Central memory CD8-positive, alpha-beta T cell (primary cell): ENCODE measurements at regions not wholly inside any gene's neighbourhood (a gene's known extent, or its start where the extent isn't known, plus 50 kb on each side); places are given as distances from the start of the nearest gene placed in this dataset.

ENCODE experiments used
- ATAC-seq: fragments of 150-1000 bp; cut with Tn5 transposase; replicated peaks from 2 replicates; pipeline ENCODE4 v1.10.0; 2022; ENCODE audit warnings: mild to moderate bottlenecking, moderate FRiP score, moderate number of reproducible peaks; ENCODE audit not compliant: poor library complexity, severe bottlenecking; ENCODE audit errors: extremely low read depth
- DNase-seq, 2 donors: peaks; one replicate each; pipeline ENCODE4 v3.0.0; 2021; ENCODE audit warnings: low spot score in 2 of 2
- H3K27ac Mint-ChIP-seq: one replicate; pipeline ENCODE4 v1.8.0; 2022; ENCODE audit warnings: low read depth, mild to moderate bottlenecking, moderate library complexity, mixed read lengths
- H3K27me3 Mint-ChIP-seq: one replicate; pipeline ENCODE4 v1.8.0; 2022; ENCODE audit warnings: mixed read lengths
- H3K36me3 Mint-ChIP-seq: one replicate; pipeline ENCODE4 v1.8.0; 2022; ENCODE audit warnings: mild to moderate bottlenecking, moderate library complexity, mixed read lengths; ENCODE audit not compliant: insufficient read depth
- H3K4me1 Mint-ChIP-seq: one replicate; pipeline ENCODE4 v1.8.0; 2022; ENCODE audit warnings: mixed read lengths
- H3K4me3 Mint-ChIP-seq: one replicate; pipeline ENCODE4 v1.8.0; 2022; ENCODE audit warnings: mild to moderate bottlenecking, moderate library complexity, mixed read lengths
- H3K9me3 Mint-ChIP-seq: one replicate; pipeline ENCODE4 v1.8.0; 2022; ENCODE audit warnings: mixed read lengths

DNA sequence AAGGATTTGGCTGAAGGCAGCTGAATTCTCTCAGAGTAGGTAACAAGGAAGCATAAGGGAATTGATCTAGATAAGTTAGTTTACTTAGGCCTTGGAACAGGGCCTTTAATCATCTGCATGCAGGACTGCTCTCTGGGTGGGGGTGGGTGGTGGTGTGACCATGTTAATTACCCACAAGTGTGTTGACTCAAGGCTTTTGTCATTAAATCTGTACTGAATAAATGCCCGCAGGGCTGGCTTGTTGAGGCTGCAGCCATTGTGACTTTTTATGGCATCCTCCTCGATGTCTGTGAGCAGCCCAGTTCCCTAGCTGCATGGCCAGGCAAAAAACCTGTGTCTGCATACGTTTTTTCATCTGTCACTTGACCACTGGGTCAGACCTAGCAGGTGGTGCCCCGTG, 63.5 kb upstream of the ASCC3 start:
- Mint-ChIP-seq H3K4me3 (no peak overlapping the region), H3K36me3 (no peaks in the 10 kb centered on the region), H3K27ac (no peak overlapping the region), H3K4me1 (no peaks in the 10 kb centered on the region), H3K27me3 (peaks cover 8% of the 10 kb centered on the region), H3K9me3 (peaks cover 12% of the 10 kb centered on the region)
- DNase-seq: no peak
- no peak for ATAC-seq

DNA sequence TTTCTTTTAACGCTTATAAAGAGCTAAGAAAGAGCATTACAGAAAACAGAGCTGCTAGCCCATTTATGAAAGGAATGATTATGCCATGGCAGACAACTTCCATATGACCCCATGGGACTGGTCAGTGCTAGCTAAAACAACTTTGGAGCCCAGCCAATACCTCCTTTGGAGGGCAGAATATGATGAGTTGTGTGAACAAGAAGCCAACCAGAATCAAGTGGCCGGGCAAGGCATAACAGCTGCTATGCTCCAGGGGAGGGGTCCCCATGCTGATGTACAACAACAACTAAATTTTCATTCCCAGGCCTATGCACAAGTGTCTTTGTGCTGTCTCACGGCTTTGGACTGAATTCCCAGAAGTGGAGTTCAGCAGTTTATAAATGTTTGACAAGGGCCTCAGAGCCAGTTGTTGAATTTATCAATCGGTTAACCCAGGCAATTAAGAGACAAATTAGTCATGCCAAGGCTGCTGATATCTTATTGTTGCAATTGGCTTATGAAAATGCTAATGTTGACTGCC, 65.0 kb upstream of the ASCC3 start:
- H3K36me3 Mint-ChIP-seq: no peaks in the 10 kb centered on the region
- H3K9me3 Mint-ChIP-seq: peaks cover 13% of the 10 kb centered on the region
- H3K27ac Mint-ChIP-seq: no peak overlapping the region
- no peak overlapping the region for H3K4me3 Mint-ChIP-seq
- no peaks in the 10 kb centered on the region for H3K4me1 Mint-ChIP-seq
- H3K27me3 Mint-ChIP-seq: peaks cover 8% of the 10 kb centered on the region
- DNase-seq (no peak), ATAC-seq (no peak)

DNA sequence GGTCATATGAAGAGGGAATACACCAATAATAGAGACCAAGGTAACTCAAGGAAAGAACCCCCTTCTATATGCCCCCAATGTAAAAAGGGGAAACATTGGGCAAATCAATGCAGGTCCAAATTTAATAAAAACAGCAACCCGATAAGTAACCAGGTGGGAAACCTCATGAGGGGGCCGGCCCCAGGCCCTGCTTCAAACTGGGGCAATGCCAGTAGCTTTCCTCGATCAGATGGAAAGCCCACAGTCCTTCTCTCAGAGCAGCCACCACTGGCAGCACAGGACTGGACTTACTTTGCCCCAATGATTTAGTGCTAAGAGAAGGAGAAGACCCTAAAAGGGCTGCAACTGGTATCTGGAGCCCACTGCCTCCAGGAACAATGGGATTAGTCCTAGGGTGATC, 65.6 kb upstream of the ASCC3 start:
- Mint-ChIP-seq H3K9me3 (peaks cover 13% of the 10 kb centered on the region), H3K27me3 (peaks cover 8% of the 10 kb centered on the region), H3K27ac (no peak overlapping the region), H3K36me3 (no peaks in the 10 kb centered on the region), H3K4me3 (no peak overlapping the region), H3K4me1 (no peaks in the 10 kb centered on the region)
- ATAC-seq (no peak), DNase-seq (no peak)

DNA sequence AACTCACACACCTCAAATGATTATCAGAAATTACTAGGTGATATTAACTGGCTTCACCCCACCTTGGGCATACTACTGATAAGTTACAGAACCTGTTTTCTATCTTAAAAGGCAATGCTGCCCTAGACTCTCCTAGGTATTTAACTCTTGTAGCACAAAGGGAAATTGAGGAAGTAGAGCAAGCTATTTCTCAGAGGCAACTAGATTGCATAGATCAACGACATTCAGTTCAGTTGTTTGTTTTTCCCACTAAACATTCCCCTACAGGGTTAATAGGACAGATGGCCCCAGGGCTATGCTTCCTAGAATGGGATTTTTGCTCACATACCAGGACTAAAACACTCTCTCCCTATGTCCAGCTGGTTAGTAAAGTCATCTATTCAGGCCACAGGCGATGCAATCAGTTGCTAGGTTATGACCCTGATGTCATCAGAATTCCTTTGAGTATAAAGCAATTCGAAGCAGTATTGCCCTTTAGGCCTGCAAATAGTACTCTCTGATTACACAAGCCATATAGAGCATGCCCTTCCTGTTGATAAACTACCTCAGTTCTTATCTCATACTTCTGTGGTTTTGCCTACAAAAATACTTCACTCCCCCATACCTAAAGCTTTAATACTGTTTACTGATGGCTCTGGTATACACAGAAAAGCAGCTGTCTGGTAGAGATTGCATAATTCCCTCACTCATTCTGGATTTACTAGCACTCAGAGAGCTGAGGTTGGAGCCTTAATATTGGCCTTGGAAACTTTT, 67.4 kb upstream of the ASCC3 start:
- H3K27me3 Mint-ChIP-seq: peaks cover 8% of the 10 kb centered on the region
- no peak overlapping the region for H3K4me3 Mint-ChIP-seq
- H3K4me1 Mint-ChIP-seq: no peaks in the 10 kb centered on the region
- DNase-seq (no peak), ATAC-seq (no peak)
- H3K27ac Mint-ChIP-seq: no peak overlapping the region
- peaks cover 13% of the 10 kb centered on the region for H3K9me3 Mint-ChIP-seq
- H3K36me3 Mint-ChIP-seq: no peaks in the 10 kb centered on the region

DNA sequence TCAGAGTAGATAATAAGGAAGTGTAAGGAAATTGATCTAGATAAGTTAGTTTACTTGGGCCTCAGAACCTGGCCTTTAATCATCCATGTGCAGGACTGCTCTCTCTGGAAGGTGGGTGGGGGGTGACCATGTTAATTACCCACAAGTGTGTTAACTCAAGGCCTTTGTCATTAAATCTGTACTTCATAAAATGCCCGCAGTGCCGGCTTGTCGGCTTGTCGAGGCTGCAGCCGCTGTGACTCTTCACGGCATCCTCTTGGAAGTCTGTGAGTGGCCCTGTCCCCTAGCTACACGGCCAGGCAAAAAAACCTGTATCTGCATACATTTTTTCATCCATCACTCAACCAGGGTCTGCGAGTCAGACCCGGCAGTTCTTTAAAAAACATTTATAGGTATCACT, 70.9 kb upstream of the ASCC3 start:
- DNase-seq: no peak
- no peaks in the 10 kb centered on the region for H3K36me3 Mint-ChIP-seq

DNA sequence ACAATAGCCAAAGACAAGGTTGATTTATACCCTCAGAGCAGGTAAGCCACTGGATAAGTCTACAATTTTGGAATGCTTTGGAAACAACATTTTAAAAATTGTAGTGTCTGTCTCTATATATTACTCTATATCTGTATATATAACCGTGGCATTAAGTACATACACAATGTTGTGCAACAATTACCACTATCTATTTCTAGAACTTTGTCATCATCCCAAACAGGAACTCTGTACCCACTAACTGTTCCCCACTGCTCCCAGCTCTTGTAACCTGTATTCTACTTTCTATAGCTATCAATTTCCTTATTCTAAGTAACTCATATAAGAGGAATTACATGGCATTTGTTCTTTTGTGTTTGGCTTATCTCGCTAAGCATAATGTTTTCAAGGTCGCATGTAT, 78.2 kb upstream of the ASCC3 start:
- Mint-ChIP-seq H3K27me3 (peaks cover 19% of the 10 kb centered on the region), H3K36me3 (no peaks in the 10 kb centered on the region), H3K9me3 (no peaks in the 10 kb centered on the region), H3K4me3 (no peak overlapping the region), H3K27ac (no peak overlapping the region), H3K4me1 (no peaks in the 10 kb centered on the region)
- DNase-seq (no peak), ATAC-seq (no peak)

More for the DNA sequence above, 70.9 kb upstream of the ASCC3 start:
- Mint-ChIP-seq H3K4me3 (no peak overlapping the region), H3K27ac (no peak overlapping the region), H3K4me1 (no peaks in the 10 kb centered on the region), H3K27me3 (no peaks in the 10 kb centered on the region), H3K9me3 (peaks cover 13% of the 10 kb centered on the region)
- ATAC-seq: no peak

DNA sequence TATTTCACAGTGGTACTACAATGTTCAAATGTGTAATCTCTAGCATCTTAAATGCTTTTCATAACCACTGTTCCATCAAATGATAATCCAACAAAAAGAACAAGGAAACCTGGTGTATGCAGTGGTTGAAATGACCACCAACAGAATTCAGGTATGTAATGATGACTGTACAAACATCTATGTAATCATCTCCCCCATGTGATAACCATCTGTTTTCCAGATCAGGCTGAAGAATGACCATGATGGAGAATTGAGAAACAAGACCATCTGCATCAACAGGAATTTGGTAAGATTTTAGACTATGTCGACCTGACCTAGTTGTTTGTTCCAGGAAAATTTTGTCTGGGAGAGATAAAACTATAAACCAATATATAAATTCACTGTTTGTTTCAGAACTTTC, 81.3 kb upstream of the ASCC3 start:
- Mint-ChIP-seq H3K36me3 (peaks cover 1% of the 10 kb centered on the region), H3K4me3 (no peak overlapping the region), H3K27ac (no peak overlapping the region), H3K27me3 (peaks cover 27% of the 10 kb centered on the region), H3K9me3 (no peaks in the 10 kb centered on the region), H3K4me1 (no peaks in the 10 kb centered on the region)
- ATAC-seq (no peak), DNase-seq (no peak)

DNA sequence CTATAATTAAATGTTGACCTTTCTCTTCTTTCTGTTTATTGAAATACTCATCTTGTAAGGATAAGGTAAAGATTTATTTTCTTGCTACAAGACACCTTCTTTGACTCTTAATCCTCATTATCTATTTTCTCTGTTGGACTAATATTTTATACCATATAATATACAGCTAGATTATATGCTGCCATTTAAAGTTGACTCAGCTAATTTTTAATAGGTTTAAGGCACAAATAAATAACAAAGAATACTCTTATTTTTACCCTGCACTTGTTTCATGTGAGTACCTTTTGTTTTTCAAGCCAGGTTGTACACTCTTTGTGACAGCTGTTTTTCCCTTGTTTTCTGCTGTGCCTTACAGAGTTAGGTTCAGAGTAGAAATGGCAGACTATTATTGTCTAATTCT, 83.9 kb upstream of the ASCC3 start:
- Mint-ChIP-seq H3K4me3 (no peak overlapping the region), H3K9me3 (peaks cover 5% of the 10 kb centered on the region), H3K27me3 (peaks cover 40% of the 10 kb centered on the region), H3K36me3 (peaks cover 1% of the 10 kb centered on the region), H3K27ac (no peak overlapping the region), H3K4me1 (no peaks in the 10 kb centered on the region)
- DNase-seq (no peak), ATAC-seq (no peak)

DNA sequence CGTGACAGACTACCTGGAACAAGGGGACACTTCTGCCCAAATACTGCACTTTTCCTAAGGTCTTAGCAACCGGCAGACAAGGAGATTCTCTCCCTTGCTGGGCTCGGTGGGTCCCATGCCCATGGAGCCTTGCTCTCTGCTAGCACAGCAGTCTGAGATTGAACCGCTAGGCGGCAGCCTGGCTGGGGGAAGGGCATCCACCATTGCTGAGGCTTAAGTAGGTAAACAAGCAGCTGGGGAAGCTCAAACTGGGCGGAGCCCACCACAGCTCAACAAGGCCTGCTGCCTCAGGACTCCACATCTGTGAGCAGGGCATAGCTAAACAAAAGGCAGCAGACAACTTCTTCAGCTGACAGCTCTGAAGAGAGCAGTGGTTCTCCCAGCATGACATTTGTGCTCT, 87.8 kb upstream of the ASCC3 start:
- peaks cover 21% of the 10 kb centered on the region for H3K27me3 Mint-ChIP-seq
- no peak overlapping the region for H3K27ac Mint-ChIP-seq
- H3K9me3 Mint-ChIP-seq: peaks cover 17% of the 10 kb centered on the region
- no peaks in the 10 kb centered on the region for H3K4me1 Mint-ChIP-seq
- no peak overlapping the region for H3K4me3 Mint-ChIP-seq
- peaks cover 1% of the 10 kb centered on the region for H3K36me3 Mint-ChIP-seq
- DNase-seq (no peak), ATAC-seq (no peak)

DNA sequence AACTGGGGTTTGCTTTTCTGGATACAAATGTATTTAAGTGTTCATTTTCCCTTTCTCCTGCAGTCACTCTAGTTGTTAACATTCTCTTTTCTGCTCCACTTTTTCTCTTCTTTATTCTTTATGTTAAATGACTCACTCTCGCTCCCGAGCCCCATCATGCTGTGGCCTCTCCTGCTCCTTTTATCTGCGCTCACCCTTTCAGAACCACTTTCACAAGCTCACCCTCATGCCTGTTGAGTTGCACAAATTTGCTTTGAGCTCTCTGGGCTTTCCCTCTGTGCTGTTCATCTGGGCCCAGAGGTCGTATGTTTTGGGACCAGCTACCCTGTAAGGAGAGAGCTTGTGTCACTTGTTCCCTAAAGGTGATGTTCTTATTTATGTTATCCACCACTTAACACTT, 98.1 kb upstream of the ASCC3 start:
- Mint-ChIP-seq H3K4me1 (no peaks in the 10 kb centered on the region), H3K36me3 (no peaks in the 10 kb centered on the region), H3K27me3 (no peaks in the 10 kb centered on the region), H3K4me3 (no peak overlapping the region), H3K9me3 (peaks cover 5% of the 10 kb centered on the region), H3K27ac (no peak overlapping the region)
- DNase-seq (no peak), ATAC-seq (no peak)

DNA sequence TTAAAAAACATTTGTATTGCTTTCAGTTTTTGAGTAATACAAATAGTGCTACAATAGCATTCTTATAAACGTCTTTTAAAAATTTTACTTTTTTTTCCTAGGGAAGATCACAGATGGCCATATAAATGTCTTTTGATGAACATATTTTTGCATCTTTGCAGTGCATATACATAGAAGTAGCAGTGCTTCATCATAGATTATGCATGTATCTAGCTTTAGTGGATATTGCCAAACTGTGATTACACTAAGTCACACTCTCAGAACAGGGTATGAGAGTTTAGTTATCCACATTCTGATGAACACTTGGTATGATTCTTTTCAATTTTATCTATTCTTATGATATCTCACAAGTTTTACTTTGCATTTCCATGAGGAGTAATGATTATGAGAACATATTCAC, 99.8 kb upstream of the ASCC3 start:
- no peak for DNase-seq
- H3K9me3 Mint-ChIP-seq: no peaks in the 10 kb centered on the region
- H3K27me3 Mint-ChIP-seq: no peaks in the 10 kb centered on the region
- no peak overlapping the region for H3K27ac Mint-ChIP-seq
- no peak overlapping the region for H3K4me3 Mint-ChIP-seq
- H3K36me3 Mint-ChIP-seq: no peaks in the 10 kb centered on the region
- no peaks in the 10 kb centered on the region for H3K4me1 Mint-ChIP-seq
- no peak for ATAC-seq

DNA sequence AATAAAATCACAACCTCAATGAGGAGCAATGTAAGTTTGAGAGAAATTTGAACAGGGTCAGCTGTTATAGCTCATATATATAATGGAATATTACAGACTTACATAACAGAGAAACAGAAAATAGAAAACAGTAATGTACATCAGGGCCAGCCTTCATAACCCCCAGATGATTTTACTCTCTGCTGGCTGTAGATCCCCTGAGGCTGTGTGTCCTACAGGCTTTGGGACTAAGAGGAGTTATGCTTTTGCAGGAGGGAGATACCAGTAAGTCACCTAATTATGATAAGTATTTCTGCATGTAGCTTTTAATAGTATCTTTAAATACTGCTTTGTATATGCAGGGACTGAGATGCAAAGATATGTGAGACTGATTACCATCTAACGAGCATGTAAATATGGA, 105.8 kb upstream of the ASCC3 start:
- Mint-ChIP-seq H3K27ac (no peak overlapping the region), H3K36me3 (no peaks in the 10 kb centered on the region), H3K4me1 (no peaks in the 10 kb centered on the region)

DNA sequence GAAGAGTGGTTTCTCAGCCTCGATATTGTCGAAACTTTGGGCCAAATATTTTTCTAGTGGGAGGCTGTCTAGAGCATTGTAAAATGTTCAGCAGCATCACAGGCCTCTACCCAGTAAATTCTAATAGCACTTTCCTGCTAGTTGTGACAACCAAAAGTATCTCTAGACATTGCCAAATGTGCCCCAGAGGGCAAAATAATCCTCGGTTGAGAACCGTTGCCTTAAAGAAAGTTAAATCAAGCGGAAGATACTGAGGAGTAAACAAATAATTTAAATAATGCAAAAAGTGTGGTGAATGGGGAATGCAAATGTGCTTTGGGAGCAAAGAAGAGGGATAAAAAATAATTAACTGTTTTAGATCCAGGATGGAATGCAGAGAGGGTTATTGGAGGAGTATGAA, 106.4 kb upstream of the ASCC3 start:
- Mint-ChIP-seq H3K27me3 (no peaks in the 10 kb centered on the region), H3K9me3 (no peaks in the 10 kb centered on the region), H3K4me1 (no peaks in the 10 kb centered on the region), H3K27ac (no peak overlapping the region), H3K4me3 (no peak overlapping the region), H3K36me3 (no peaks in the 10 kb centered on the region)
- ATAC-seq (no peak), DNase-seq (no peak)

More for the DNA sequence above, 105.8 kb upstream of the ASCC3 start:
- H3K9me3 Mint-ChIP-seq: no peaks in the 10 kb centered on the region
- ATAC-seq (no peak), DNase-seq (no peak)
- H3K4me3 Mint-ChIP-seq: no peak overlapping the region
- no peaks in the 10 kb centered on the region for H3K27me3 Mint-ChIP-seq
